RWPE1 (cell line): ENCODE measurements at regions not wholly inside any gene's neighbourhood (a gene's known extent, or its start where the extent isn't known, plus 50 kb on each side); places are given as distances from the start of the nearest gene placed in this dataset.

ENCODE experiments used
- CTCF ChIA-PET: fragments of 350-600 bp; sonication (Branson Sonifier 250); formaldehyde crosslinking; extraction: SDS; loops from one replicate; lab custom pipeline; 2021; lab: Yijun Ruan, JAX
- POLR2A ChIA-PET: fragments of 400-600 bp; formaldehyde crosslinking; extraction: SDS; loops from one replicate; lab custom pipeline; 2020; ENCODE audit warnings: antibody characterized with exemption; ENCODE audit not compliant: low non-redundant PET; lab: Yijun Ruan, JAX
- DNase-seq: peaks from one replicate; pipeline ENCODE4 v3.0.0; 2012; ENCODE audit warnings: low spot score
- H3K27ac ChIP-seq: fragments of 450-650 bp; 2 replicates; pipeline ENCODE4 v1.5.1; 2017
- CTCF ChIP-seq: fragments of 450-650 bp; conservative IDR thresholded peaks from 2 replicates; pipeline ENCODE4 v1.5.1; 2017; ENCODE audit warnings: low read depth, mild to moderate bottlenecking

- H3K27ac ChIP-seq: no peak overlapping the region
- ChIA-PET CTCF (no interaction called here), POLR2A (no interaction called here)
- DNase-seq: no peak
- TF ChIP-seq CTCF: no peak
Observed at GRCh38 chr13:70895599-70895998, 787.3 kb upstream of the KLHL1 start.

DNA sequence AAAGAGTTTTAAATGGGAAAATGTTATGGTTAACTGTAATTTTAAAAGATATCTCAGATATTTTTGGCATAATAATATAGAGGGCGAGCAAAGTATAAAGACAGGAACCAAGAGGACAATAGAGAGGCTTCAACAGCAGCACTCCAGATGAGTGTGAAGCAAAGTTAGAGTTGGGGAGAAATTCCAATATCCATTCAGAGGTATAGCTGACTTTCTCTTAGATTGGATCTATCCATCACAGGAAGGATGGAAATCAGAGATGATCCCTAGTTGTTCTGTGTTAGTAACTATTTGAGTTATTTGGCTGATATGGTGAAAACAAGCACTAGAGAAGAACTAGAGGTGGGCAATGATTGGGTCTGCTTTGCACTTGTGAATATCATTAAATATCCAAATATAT, 786.0 kb upstream of the KLHL1 start:
- ChIA-PET POLR2A (no interaction called here), CTCF (no interaction called here)
- TF ChIP-seq CTCF: no peak
- DNase-seq: no peak
- no peak overlapping the region for H3K27ac ChIP-seq

GRCh38 chr13:70893832-70894231, 785.6 kb upstream of the KLHL1 start:
- no peak overlapping the region for H3K27ac ChIP-seq
- DNase-seq: no peak
- CTCF ChIA-PET: no interaction called here
- TF ChIP-seq CTCF: no peak
- POLR2A ChIA-PET: no interaction called here

GRCh38 chr13:70890289-70890688, 782.0 kb upstream of the KLHL1 start:
- DNase-seq: no peak
- no peak for TF ChIP-seq CTCF
- POLR2A ChIA-PET: no interaction called here
- CTCF ChIA-PET: no interaction called here
- H3K27ac ChIP-seq: no peak overlapping the region

DNA sequence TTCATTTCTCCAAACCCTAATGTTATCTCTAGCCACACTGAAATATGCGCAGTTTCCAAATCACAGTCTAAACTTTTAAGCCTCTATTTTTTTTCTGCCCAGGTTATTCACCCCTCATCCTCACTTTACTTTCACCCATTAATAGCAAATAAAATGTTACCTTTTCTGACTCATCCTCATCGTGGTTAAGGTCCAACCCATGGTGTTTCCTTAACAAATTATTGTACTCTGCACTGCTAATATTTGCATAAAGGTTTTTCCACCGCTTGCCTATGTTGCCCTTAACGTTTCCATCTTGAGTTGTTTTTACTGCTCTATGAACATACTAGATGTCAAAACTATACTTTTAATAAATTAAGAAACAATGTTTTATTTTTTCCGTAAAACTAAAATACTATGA, 780.9 kb upstream of the KLHL1 start:
- no peak for DNase-seq
- H3K27ac ChIP-seq: no peak overlapping the region
- POLR2A ChIA-PET: no interaction called here
- CTCF ChIA-PET: no interaction called here
- no peak for TF ChIP-seq CTCF

GRCh38 chr13:70884196-70884595, 775.9 kb upstream of the KLHL1 start:
- no peak for DNase-seq
- ChIA-PET POLR2A (no interaction called here), CTCF (no interaction called here)
- H3K27ac ChIP-seq: no peak overlapping the region
- TF ChIP-seq CTCF: no peak

DNA sequence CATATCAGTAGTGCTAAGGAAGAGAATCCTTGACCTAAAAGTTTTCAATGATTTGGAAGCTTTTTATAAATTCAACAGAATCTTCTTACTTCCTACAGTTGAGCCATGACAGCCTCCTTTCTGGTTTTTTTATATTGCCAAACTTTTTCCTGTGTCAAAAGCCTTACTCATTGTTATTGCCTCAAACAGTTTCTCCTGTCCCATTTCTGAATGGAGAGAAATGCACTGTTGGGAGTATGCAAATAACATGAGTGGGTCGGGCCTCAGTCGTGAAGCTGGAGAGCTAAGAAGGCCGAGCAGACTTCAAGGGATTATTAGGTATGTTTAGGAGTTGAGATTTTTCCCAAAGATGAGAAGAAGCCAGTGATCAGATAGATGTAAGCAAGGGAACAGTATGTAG, 766.4 kb upstream of the KLHL1 start:
- no peak for TF ChIP-seq CTCF
- H3K27ac ChIP-seq: no peak overlapping the region
- no peak for DNase-seq
- POLR2A ChIA-PET: no interaction called here
- CTCF ChIA-PET: interaction anchor here (0.5 kb wide), 1 partner anchor 452 kb away, joined by 3 read pairs; no protein-coding TSS in a partner anchor
